ENCODE measurements at regions not wholly inside any gene's neighbourhood (a gene's known extent, or its start where the extent isn't known, plus 50 kb on each side); places are given as distances from the start of the nearest gene placed in this dataset.

- ATAC-seq = no peak
- intact Hi-C loops (cut with DNase I) = loop anchor here (2.0 kb wide), 1 partner anchor 208 kb away; no protein-coding TSS in a partner anchor
- no peak for DNase-seq (ENCODE audit: low spot score)
Measured at GRCh38 chr3:115551016-115551415, 72.3 kb upstream of the GAP43 start.

GRCh38 chr3:115552007-115552406 is 71.3 kb upstream of the GAP43 start:
- no peak for ATAC-seq
- intact Hi-C loops (cut with DNase I) = no loop called here
- DNase-seq (ENCODE audit: low spot score) = no peak

GRCh38 chr3:115553796-115554486 is 69.4 kb upstream of the GAP43 start:
- no peak for DNase-seq (ENCODE audit: low spot score)
- ATAC-seq = no peak
- intact Hi-C loops (cut with DNase I) = no loop called here

- no peak for ATAC-seq
- intact Hi-C loops (cut with DNase I) = no loop called here
- DNase-seq (ENCODE audit: low spot score) = no peak
Measured at GRCh38 chr3:115554487-115554807, 68.9 kb upstream of the GAP43 start.

- intact Hi-C loops (cut with DNase I) = no loop called here
- ATAC-seq = no peak
Measured at GRCh38 chr3:115562636-115563267, 60.6 kb upstream of the GAP43 start.

GRCh38 chr3:115563984-115564383 is 59.3 kb upstream of the GAP43 start:
- ATAC-seq = no peak

More at GRCh38 chr3:115562636-115563267, 60.6 kb upstream of the GAP43 start:
- DNase-seq (ENCODE audit: low spot score) = no peak

GRCh38 chr3:115571413-115571812 is 51.9 kb upstream of the GAP43 start:
- ATAC-seq = no peak
- intact Hi-C loops (cut with DNase I) = no loop called here
- no peak for DNase-seq (ENCODE audit: low spot score)

More at GRCh38 chr3:115563984-115564383, 59.3 kb upstream of the GAP43 start:
- intact Hi-C loops (cut with DNase I) = no loop called here
- DNase-seq (ENCODE audit: low spot score) = no peak

Measured in sciatic nerve (tissue), 2 donors.